Activated CD8-positive, alpha-beta memory T cell treated with anti-CD3 and anti-CD28 coated beads for 1 hour (primary cell): ENCODE measurements at regions not wholly inside any gene's neighbourhood (a gene's known extent, or its start where the extent isn't known, plus 50 kb on each side); places are given as distances from the start of the nearest gene placed in this dataset.
"Not testable (repeated sequence)": the region's sequence is repeated elsewhere in the genome, so short reads cannot be mapped to it uniquely, and the experiment has no call there.

Experiments
- DNase-seq, 2 donors: peaks; one replicate each; pipeline ENCODE4 v3.0.0-alpha.2; 2020; ENCODE audit warnings: low read depth in 1 of 2; ENCODE audit errors: extremely low read depth in 1 of 2

DNA sequence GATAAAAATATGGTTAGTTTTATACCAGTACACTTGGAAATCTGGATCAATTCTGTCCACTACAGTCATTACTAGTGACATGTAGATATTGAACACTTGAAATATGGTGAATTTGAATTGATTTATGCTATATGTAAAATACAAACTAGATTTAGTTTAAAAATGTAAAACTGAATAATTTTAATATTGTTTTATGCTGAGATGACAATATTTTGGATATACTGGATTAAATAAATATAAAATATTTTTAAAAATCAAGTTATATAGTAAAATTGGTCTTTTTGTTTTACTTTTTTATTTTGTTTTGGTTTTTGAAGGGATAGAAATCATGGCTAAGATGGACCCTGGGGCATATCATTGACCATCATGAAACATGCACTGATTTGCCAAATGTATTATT lies 1372.8 kb upstream of the CDH18 start:
- not testable (repeated sequence) for DNase-seq

DNA sequence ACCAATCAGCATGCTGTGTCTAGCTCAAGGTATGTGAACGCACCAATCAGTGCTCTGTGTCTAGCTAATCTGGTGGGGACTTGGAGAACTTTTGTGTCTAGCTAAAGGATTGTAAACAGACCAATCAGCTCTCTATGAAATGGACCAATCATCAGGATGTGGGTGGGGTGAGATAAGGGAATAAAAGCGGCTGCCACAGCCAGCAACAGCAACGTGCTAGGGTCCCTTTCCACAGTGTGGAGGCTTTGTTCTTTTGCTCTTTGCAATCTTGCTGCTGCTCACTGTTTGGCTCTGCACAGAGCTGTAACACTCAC lies 1353.9 kb upstream of the CDH18 start:
- peak in 1 of 2 donors; percentile 0 for DNase-seq

DNA sequence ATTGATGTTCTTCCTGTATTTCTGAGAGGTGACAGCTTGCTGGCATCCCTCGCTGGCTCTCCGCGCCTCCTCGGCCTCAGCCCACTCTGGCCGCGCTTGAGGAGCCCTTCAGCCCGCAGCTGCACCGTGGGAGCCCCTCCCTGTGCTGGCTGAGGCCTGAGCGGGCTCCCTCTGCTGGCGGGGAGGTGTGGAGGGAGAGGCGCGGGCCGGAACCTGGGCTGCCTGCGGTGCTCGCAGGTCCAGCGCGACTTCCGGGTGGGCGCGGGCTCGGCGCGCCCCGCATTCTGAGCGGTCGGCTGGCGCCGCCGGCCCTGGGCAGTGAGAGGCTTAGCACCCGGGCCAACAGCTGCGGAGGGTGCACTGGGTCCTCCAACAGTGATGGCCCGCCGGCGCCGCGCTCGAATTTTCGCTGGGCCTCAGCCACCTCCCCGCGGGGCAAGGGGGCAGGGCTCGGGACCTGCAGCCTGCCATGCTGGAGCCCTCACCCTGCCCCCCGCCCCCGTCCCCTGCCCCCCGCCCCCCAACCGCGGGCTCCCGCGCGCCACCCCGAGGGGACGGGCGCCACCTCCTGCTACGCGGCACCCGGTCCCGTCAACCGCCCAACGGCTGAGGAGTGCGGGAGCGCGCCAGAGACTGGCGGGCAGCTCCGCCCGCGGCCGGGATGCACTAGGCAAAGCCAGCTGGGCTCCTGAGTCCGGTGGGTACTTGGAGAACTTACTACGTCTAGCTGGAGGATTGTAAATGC lies 1353.4 kb upstream of the CDH18 start:
- DNase-seq, result not testable (repeated sequence)

DNA sequence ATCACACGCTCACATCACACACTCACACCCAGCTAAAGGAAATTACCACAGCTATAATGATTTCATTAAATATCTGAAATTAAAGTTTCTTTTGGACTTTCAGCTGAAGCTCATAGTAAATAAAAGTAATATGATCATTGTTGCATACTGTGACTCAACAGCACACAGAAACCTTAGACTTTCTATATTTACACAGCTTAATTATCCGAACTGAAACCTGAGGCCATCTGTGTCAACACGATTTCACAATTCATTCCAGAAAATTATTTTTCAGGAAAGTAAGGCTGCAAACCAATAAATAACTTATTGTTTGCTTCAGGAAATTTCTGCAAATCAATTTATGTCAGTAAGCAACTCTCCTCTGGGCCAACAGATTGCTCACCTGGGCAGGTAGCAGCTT lies 1352.2 kb upstream of the CDH18 start:
- not testable (repeated sequence) for DNase-seq

DNA sequence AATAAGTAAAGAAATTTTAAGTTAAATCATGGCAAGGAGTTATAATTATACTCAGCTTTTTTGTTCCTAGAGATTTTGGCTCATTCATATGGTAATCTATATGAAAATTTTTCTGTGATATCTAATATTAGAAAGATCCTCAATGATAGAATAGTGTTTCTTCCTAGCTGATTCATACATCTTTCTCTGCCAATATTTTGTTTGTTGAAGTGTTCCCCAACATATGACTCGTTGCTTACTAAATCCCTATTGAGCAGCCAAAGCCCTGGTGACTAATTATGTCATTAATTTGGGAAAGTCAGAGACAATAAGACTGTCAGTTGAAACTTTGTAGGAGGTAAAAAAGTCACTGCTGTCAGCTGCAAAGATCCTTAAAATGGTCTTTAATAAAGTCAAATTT lies 1348.5 kb upstream of the CDH18 start:
- DNase-seq, result not testable (repeated sequence)

DNA sequence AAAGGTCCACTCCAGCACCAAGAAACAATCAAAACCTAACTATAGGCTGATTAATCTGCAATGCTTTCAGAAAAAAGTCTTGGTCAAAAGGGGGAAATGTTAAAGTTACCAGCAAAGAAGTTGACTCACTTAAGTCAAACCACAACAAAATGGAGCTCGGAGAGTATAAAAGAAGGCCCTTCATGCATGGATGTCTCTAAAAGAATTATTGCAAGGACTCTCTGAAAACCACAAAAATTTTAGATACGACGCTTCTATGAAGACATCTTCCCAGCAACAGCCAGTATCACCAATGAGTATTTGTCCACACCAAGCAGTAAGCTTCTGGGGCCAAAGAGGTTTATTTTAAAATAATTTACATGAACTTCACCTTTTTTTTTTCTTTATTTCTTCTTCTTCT lies 1327.4 kb upstream of the CDH18 start:
- not testable (repeated sequence) for DNase-seq

DNA sequence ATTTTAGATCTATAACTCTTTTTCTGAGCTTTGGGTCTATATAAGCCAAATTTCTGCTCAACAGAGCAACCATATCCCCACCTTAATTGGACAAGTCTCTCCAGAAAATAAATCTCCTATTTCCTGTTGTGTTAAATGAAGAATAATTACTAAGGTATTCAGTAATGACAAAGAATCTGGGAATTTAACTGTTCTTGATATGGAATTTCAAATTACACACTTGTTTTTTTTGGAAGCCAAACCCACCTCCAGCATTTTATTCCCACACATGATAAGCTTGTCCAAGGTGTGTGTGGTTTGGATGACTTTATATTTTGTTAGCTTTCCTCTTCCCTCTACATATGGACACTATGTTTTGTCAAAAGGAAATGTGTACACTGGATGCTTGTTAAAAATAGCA lies 1313.2 kb upstream of the CDH18 start:
- DNase-seq, result not testable (repeated sequence)

DNA sequence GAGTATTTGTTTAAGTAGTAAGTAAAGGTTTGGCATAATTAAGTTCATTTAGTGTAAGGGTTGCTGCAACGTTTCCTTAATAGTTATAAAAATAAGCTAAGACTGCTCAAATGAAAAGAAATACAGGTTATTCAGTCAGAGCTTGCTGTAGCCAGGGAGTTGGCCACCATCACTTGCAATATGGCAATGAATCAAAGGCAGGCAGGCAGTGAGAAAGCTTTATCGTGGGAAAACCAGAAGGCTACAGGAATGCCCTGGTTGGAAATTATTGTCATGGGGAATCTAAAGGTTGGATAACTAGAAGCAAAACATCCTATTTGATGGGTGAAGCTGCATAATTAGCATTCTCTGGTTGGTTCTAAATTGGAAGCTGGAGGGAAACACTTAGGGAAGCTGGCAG lies 1286.4 kb upstream of the CDH18 start:
- DNase-seq, result not testable (repeated sequence)

DNA sequence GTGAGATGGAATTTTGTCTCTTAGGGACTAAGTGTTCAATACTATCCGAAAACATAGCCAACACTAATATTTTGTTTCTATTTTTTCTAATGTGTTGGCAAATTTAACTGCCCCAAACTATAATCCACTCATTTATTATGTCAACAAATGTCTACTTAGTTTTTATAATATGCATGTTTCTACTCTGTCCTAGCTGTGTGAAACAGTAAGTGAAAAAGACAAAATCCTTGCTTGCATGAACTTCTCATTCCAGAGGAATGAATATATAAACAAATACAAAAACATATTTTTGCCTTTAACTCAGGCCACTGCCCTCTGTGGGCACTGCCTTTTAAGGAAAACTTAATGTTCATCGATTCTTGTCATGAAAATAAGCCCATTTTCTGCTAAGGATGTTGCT lies 1275.4 kb upstream of the CDH18 start:
- no peak for DNase-seq

DNA sequence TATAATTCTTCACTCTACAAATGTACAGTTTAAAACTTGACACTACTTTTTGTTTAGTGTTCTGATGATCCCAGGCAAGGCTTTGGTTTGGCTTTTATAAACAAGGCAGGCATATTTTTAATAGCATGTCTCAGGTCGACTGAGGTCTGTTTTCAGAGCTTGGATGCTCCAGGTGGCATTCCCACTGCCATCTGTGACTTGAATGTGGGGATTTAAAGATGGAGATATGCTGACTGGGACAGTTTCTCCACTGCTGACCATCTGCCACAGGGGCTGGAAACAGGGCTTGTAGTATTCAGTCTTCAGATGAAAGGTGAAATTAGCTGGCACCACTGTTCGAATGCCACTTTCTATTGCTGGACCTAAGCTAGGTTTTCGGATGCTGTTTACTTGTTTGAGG lies 1266.2 kb upstream of the CDH18 start:
- DNase-seq, result no peak

DNA sequence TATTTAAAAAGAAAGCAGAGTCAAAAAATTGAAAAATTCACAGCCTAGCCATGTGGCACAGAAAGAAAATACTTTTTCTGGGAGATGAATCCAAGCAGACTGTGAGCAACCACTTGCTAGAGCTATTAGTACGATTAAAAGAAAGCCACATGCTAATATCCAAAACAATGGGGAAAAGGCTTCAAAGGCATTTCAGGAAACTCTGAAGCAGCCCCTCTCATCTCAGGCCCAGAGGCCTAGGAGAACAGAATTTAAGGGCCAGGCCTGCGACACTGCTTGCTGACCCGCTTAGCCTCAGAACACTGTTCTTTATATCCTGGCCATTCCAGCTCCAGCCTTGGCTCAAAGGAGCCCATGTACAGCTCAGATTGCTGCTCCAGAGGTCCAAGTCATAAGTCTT lies 1257.0 kb upstream of the CDH18 start:
- no peak for DNase-seq

DNA sequence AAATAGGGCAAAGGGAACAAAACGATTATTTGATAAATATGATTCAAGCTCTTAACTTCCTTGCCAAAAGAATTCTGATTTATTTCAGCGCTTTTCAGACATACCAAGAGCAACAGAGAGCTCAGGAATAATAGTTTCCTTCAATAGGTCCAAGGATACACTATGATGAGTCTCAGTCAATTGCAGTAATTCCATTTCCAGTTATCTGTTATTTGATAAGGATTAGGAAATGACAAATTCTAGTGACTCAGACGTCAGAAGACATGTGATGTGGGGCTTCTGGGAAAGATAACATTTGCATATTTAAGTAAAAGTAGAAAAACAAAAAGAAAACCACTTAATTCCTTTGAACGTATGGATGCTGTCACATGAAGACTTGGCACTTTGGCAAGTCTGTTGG lies 1250.8 kb upstream of the CDH18 start:
- DNase-seq, result no peak

DNA sequence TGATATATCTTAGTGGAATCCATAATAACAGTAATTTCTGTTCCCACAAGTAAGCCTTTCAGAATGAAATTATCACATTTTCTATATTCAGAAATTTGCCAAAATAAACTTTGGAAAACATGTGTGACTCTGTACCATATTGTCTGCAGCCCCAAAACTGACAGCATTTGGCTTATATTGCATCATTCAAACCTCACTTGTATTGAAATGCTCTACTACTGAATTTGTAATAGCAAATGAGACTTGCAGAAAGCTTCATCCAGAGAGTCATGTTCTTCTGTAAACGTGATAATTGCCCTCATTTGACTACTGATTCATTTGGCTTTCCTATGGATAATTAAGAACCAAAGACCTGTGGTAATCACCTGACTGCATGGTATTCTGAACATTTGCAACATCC lies 1249.5 kb upstream of the CDH18 start:
- no peak for DNase-seq

DNA sequence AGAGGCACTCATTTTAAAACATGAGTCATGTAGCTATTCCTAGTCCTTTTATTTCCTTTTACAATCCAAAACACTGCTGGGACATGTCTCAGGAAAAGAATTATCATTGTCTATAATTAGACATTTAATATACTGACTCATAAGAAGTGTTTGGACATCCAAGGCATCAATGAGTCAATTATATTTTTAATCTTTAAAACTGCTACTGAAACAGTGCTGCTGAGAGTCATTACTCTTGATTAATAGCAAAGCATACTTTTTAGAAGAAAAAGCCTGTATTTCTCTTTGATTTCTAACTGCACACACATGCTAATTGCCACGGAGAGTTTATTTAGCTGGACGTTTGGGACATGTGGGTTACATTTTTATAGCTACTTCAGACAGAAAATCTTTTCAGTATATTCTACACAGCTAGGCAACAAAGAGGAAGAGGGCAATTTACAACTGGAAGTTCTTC lies 1249.0 kb upstream of the CDH18 start:
- no peak for DNase-seq

DNA sequence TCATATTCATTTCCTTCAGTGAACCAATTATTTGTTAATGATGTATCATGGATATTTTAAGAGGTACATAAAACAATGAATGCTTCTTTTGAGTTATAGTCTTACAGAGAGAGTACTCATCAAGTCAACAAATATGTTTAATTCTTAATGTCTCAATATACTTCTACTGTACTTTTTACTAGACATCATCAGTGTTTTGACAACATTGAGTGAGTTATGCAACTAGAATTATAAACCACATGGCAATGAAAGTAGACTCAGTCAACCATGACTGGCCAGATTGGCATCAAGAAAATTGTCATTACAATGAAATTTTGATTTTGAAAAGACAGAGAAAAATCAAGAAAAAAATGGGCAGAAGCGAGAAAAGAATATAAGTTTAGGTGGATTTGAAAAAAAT lies 1248.1 kb upstream of the CDH18 start:
- no peak for DNase-seq

DNA sequence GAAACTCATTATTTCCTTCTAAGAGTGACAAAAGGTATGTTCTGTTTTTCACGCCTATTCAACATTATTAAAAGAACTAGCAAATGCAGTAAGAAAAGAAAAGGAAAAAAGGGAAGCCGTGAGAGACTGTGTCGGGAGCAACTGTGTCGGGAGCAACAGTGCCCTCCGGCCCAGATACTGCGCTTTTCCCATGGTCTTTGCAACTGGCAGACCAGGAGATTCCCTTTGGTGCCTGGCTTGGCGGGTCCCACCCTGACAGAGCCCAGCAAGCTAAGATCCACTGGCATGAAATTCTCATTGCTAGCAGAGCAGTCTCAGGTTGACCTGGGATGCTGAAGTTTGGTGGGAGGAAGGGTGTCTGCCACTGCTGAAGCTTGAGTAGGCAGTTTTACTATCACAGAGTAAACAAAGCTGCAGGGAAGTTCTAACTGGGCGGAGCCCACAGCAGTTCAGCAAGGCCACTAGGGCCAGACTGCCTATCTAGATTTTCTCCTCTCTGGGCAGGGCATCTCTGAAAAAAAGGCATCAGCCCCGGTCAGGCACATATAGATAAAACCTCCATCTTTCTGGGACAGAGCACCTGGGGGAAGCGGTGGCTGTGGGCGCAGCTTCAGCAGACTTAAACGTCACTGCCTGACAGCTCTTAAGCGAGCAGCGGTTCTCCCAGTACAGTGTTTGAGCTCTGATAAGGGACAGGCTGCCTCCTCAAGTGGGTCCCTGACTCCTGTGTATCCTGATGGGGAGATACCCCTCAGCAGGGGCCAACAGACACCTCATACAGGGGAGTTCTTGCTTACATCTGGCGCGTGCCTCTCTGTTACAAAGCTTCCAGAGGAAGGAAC lies 1237.4 kb upstream of the CDH18 start:
- DNase-seq, result no peak

DNA sequence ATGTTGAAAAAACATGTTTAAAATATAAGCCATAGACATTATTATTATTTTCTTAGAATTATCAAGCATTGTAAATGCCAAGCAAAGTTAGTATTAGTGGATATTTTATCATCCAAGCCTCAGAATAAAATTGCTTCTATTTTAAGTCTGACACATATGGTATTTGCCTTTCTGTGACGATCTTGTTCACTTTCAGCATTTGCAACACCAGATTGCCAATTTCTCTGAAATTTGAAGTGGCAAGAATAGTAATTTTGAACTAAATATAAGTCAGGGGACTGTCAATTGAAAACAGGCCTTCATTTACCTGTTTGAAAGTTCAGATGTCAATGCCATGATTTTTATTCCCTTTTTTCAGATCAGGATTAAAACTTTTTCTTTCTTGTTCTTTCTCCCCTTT lies 1233.6 kb upstream of the CDH18 start:
- no peak for DNase-seq

DNA sequence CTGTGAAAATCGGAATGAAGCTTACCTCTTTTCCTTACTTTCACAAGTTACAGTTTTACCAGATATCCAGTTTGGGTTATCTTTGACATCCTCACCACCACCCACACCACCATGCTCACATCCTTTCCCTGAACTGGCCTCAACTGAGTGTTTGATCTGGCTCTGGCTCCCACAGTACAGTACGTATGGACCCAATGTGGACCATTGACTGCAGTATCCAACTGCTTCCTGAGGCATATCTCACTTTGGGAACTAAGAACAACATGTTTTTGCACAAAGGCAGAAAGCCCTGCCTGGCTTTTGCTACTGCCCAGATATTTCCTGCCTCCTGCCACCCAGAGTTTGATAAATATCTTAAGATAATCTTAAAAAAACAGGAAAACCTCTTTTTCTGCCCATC lies 1232.0 kb upstream of the CDH18 start:
- no peak for DNase-seq

DNA sequence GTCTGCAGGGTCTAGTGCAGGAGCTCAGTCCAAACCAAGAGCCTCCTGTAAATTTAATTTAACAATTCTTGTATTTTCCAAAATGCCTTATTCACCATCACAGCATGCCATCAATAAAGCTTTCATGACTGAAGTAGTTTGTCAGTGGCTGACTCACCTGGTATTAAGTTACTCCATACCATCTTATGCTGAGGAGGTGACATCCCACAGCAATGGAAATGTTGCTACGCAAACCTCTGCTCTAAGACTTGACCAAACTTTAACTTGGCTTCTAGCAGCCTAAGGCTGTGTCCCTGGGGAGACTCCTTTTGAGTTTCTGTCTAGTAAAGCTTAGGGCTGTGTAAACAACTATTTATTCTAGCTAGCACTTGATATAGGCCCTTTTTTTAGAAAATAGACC lies 1231.3 kb upstream of the CDH18 start:
- DNase-seq, result no peak

DNA sequence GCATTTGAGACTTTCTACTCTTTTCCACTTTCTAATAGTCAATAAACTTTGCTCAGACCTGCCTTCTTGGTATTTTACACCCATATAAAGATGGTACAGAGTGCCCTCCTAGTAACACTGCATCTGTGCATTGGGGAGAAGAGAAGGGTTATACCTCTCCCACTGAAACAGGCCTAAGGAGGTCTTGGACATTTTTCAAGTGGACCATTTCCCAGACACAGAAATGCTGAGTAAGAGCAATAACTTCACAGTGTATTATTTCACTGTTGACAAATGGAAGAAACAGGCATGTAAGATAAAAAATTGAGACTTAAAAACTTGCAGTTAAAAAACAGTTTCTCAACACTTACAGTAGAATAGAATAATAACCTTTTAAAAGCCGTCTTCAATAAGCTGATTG lies 1224.0 kb upstream of the CDH18 start:
- DNase-seq, result no peak

DNA sequence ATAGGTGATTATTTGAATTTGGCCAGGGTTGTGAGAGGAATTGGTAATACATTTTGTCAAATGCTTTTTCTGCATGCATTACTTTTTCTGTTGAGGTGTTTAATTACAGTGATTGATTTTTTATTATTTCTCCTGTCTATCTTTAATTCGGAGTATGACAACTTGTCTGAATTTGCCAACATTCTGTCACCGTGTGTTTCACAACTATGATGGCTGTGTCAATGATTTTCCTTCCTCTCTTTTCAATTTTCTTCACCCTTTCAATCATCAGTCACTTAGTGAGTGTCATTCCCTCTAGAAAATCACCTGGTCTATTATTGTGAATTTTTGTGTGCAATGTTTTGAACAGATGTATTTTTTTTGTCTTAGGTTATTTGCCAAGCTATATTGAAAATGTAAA lies 1221.4 kb upstream of the CDH18 start:
- no peak for DNase-seq

DNA sequence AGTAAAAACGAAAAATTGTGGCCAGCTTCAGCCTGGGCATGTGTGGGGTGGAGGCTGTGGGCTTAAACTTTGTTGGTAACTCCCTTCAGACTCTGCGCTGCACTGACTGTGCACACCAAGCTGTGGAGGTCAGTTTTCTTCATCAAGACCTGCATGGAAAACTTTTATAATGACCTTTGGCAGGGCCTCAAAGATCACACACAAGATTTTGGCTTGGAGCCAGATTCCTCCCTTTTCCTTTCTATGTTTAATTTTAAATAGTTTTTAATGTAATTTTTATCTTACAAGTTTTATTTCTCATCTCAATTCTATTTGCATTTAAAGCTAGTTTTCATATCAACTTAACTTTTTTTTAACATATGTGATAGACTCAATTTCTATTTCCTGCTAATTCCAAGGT lies 1211.1 kb upstream of the CDH18 start:
- no peak for DNase-seq
